Rectal smooth muscle tissue (tissue), 1 donor: ENCODE measurements at regions not wholly inside any gene's neighbourhood (a gene's known extent, or its start where the extent isn't known, plus 50 kb on each side); places are given as distances from the start of the nearest gene placed in this dataset.
"Not testable (repeated sequence)": the region's sequence is repeated elsewhere in the genome, so short reads cannot be mapped to it uniquely, and the experiment has no call there.

ENCODE experiments used
- H3K27ac ChIP-seq: one replicate; pipeline ENCODE4 v1.7.0; 2013; ENCODE audit warnings: low read depth, low read length, inconsistent platforms
- H3K27me3 ChIP-seq: one replicate; pipeline ENCODE4 v1.7.0; 2013; ENCODE audit warnings: low read length; ENCODE audit not compliant: control insufficient read depth, insufficient read depth
- H3K36me3 ChIP-seq: one replicate; pipeline ENCODE4 v1.7.0; 2013; ENCODE audit warnings: low read length; ENCODE audit not compliant: control insufficient read depth, insufficient read depth
- H3K4me1 ChIP-seq: one replicate; pipeline ENCODE4 v1.7.0; 2013; ENCODE audit warnings: low read length; ENCODE audit not compliant: control insufficient read depth, insufficient read depth
- H3K4me3 ChIP-seq: one replicate; pipeline ENCODE4 v1.7.0; 2013; ENCODE audit warnings: low read length
- H3K9ac ChIP-seq: one replicate; pipeline ENCODE4 v1.7.0; 2013; ENCODE audit warnings: low read length

DNA sequence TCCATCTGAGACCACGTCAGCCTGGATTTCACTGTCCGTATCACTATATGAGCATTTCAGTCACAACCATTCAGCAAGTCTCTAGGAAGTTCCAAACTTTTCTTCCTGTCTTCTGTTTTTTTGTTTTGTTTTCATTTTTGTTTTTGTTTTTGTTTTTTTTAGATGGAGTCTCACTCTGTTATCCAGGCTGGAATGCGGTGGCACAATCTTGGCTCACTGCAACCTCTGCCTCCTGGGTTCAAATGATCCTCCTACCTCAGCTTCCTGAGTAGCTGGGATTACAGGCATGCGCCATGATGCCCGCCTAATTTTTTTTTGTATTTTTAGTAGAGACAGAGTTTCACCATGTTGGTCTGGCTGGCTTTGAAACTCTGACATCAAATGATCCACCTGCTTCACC lies 1715.9 kb downstream of the SPATA31A7 start:
- not testable (repeated sequence) for H3K27me3 ChIP-seq, H3K4me1 ChIP-seq, H3K27ac ChIP-seq, H3K36me3 ChIP-seq, H3K9ac ChIP-seq, H3K4me3 ChIP-seq

GRCh38 chr9:62907866-62908265 lies 1718.0 kb downstream of the SPATA31A7 start:
- H3K4me3 ChIP-seq, H3K27me3 ChIP-seq, H3K27ac ChIP-seq, H3K36me3 ChIP-seq, H3K9ac ChIP-seq, H3K4me1 ChIP-seq: not testable (repeated sequence)

- not testable (repeated sequence) for H3K27me3 ChIP-seq, H3K4me1 ChIP-seq, H3K36me3 ChIP-seq, H3K27ac ChIP-seq, H3K9ac ChIP-seq, H3K4me3 ChIP-seq
These were observed 1718.4 kb downstream of the SPATA31A7 start for GRCh38 chr9:62908271-62908670.

DNA sequence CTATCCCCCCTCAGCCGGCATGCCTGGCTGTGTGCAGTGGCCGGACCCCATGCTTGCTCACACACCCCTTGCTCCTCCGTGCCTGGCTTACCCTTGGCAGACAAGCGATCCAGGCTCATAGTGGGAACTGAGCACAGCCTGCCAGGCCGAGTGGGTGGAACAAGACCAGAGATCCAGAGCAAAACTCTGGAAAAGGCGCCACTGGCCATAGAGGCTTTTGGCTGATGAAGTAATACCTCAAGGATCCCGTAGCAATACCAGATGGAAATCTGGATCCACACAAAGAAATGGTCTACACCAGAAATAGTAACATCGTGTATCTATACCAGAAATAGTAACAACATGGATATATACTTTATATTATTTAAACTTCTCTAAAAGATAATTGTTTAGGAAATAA lies 1719.6 kb downstream of the SPATA31A7 start:
- not testable (repeated sequence) for H3K36me3 ChIP-seq, H3K27me3 ChIP-seq, H3K27ac ChIP-seq, H3K4me1 ChIP-seq, H3K9ac ChIP-seq, H3K4me3 ChIP-seq

GRCh38 chr9:62912278-62912677 lies 1722.4 kb downstream of the SPATA31A7 start:
- not testable (repeated sequence) for H3K27me3 ChIP-seq, H3K27ac ChIP-seq, H3K4me1 ChIP-seq, H3K4me3 ChIP-seq, H3K9ac ChIP-seq, H3K36me3 ChIP-seq

GRCh38 chr9:62915168-62915567 lies 1725.3 kb downstream of the SPATA31A7 start:
- H3K27ac ChIP-seq, H3K27me3 ChIP-seq, H3K36me3 ChIP-seq, H3K4me3 ChIP-seq, H3K9ac ChIP-seq, H3K4me1 ChIP-seq: not testable (repeated sequence)

DNA sequence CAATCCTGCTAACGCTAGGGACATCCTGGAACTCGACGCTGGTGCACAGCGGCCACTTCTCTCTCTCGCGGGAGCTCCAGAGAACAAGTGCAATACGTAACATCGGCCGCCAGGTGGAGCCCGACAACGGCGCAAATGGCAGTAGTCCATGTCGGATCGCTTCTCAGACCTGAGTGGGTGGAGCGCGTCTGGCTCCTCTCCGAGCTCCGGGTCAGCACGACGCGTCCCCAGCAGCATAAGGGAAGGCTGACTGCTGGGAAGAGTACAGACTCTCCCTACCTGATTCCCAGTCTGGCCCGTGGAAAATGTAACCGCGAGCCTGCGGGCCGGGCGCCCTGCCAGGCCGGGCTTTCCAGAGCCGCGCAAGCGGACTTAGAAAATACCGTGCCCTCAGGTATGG lies 1725.8 kb downstream of the SPATA31A7 start:
- not testable (repeated sequence) for H3K9ac ChIP-seq, H3K36me3 ChIP-seq, H3K4me1 ChIP-seq, H3K27me3 ChIP-seq, H3K4me3 ChIP-seq, H3K27ac ChIP-seq

GRCh38 chr9:62918648-62919385 lies 1729.0 kb downstream of the SPATA31A7 start:
- not testable (repeated sequence) for H3K4me3 ChIP-seq, H3K27me3 ChIP-seq, H3K9ac ChIP-seq, H3K4me1 ChIP-seq, H3K27ac ChIP-seq, H3K36me3 ChIP-seq

DNA sequence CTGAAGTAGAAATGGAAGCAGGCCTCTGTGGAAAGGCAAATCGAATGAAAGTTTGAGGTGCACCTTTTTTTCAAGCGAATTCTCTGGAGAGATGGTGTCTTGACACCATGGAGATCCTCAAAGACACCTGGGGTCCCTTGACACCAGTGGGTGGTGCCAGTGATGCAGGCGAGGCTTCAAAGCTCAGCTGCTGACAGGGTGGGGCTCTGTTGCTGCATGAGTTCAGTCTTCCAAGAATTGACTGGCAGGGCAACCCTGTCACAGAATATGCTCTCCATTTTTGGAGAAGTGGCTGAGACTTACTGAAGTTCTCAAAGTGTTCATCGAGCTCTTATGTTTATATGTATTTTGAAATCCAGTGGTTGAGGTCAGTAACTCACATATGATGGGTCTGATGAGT lies 1741.6 kb downstream of the SPATA31A7 start:
- not testable (repeated sequence) for H3K9ac ChIP-seq, H3K4me1 ChIP-seq, H3K27me3 ChIP-seq, H3K36me3 ChIP-seq, H3K27ac ChIP-seq, H3K4me3 ChIP-seq

DNA sequence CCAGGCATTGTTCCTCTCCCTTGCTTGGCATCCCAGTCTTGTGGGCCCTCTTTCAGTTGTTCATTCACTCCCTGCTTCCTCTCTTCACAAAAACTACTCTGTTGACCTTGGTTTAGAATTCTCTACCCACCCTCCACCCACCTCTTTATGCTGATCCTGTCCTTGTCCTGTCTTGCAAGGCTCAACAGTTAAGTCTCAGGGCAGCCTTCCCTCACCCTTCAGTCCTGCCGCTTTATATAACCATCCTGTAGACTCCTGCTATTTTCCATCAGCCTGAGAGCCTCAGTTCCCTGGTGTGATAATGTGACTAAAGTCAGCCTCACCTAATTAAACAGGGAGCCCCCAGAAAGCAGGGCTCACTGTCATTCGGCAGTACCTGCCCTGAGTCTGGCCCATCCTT lies 1763.0 kb downstream of the SPATA31A7 start:
- H3K36me3 ChIP-seq, H3K9ac ChIP-seq, H3K4me1 ChIP-seq, H3K4me3 ChIP-seq, H3K27ac ChIP-seq, H3K27me3 ChIP-seq: not testable (repeated sequence)
